Lower leg skin (tissue), 3 donors: ENCODE measurements at regions not wholly inside any gene's neighbourhood (a gene's known extent, or its start where the extent isn't known, plus 50 kb on each side); places are given as distances from the start of the nearest gene placed in this dataset.

ENCODE experiments used
- CTCF ChIP-seq, 3 donors: fragments of 450-650 bp; IDR thresholded peaks; one replicate each; pipeline ENCODE4 v1.5.1; 2016; ENCODE audit warnings: antibody characterized with exemption in 3 of 3, mild to moderate bottlenecking in 3 of 3, moderate library complexity in 2 of 3
- POLR2A ChIP-seq, 2 donors: fragments of 450-650 bp; IDR thresholded peaks; one replicate each; pipeline ENCODE4 v1.6.1; 2016 to 2017; ENCODE audit warnings: antibody characterized with exemption in 2 of 2, mild to moderate bottlenecking in 1 of 2, moderate library complexity in 1 of 2

GRCh38 chr22:47779474-47779873 is 1017.0 kb downstream of the TBC1D22A start:
- TF ChIP-seq CTCF (IDR thresholded peaks at IDR 0.05) (no peak), POLR2A (IDR thresholded peaks at IDR 0.05) (no peak)
